Hematopoietic multipotent progenitor cell treated with erythropoietin and hydrocortisone succinate and interleukin-3 and kit ligand, for 4 days (in vitro differentiated cells): ENCODE measurements at regions not wholly inside any gene's neighbourhood (a gene's known extent, or its start where the extent isn't known, plus 50 kb on each side); places are given as distances from the start of the nearest gene placed in this dataset.
"Not testable (repeated sequence)": the region's sequence is repeated elsewhere in the genome, so short reads cannot be mapped to it uniquely, and the experiment has no call there.

Experiments used
- DNase-seq: peaks from one replicate; pipeline ENCODE4 v3.0.0-alpha.2; 2015

- DNase-seq = peak; percentile 5
Observed at GRCh38 chr5:40453689-40454088, 226.0 kb upstream of the PTGER4 start.

GRCh38 chr5:40452874-40453624 lies 226.7 kb upstream of the PTGER4 start:
- DNase-seq = no peak

GRCh38 chr5:40447438-40447837 lies 232.3 kb upstream of the PTGER4 start:
- DNase-seq = no peak

GRCh38 chr5:40446910-40447309 lies 232.8 kb upstream of the PTGER4 start:
- DNase-seq = no peak

- peak; percentile 29 for DNase-seq
Observed at GRCh38 chr5:40442346-40442745, 237.4 kb upstream of the PTGER4 start.

GRCh38 chr5:40441733-40442132 lies 238.0 kb upstream of the PTGER4 start:
- peak; percentile 3 for DNase-seq

GRCh38 chr5:40440746-40441145 lies 239.0 kb upstream of the PTGER4 start:
- no peak for DNase-seq

- peak; percentile 25 for DNase-seq
Observed at GRCh38 chr5:40439103-40439502, 240.6 kb upstream of the PTGER4 start.

GRCh38 chr5:40438646-40439045 lies 241.1 kb upstream of the PTGER4 start:
- not testable (repeated sequence) for DNase-seq

GRCh38 chr5:40437452-40437861 lies 242.3 kb upstream of the PTGER4 start:
- DNase-seq = peak; percentile 49

GRCh38 chr5:40436535-40437237 lies 243.0 kb upstream of the PTGER4 start:
- DNase-seq = peak; percentile 47

- DNase-seq = not testable (repeated sequence)
Observed at GRCh38 chr5:40435706-40436105, 244.0 kb upstream of the PTGER4 start.

- no peak for DNase-seq
Observed at GRCh38 chr5:40432836-40433235, 246.9 kb upstream of the PTGER4 start.

- DNase-seq = no peak
Observed at GRCh38 chr5:40431734-40432133, 248.0 kb upstream of the PTGER4 start.

GRCh38 chr5:40430101-40430710 lies 249.5 kb upstream of the PTGER4 start:
- no peak for DNase-seq

GRCh38 chr5:40429258-40430100 lies 250.2 kb upstream of the PTGER4 start:
- peak; percentile 81 for DNase-seq

- no peak for DNase-seq
Observed at GRCh38 chr5:40428815-40429214, 250.9 kb upstream of the PTGER4 start.

- DNase-seq = peak; percentile 63
Observed at GRCh38 chr5:40428126-40428525, 251.6 kb upstream of the PTGER4 start.

GRCh38 chr5:40417046-40417810 lies 262.5 kb upstream of the PTGER4 start:
- not testable (repeated sequence) for DNase-seq

GRCh38 chr5:40416588-40416987 lies 263.1 kb upstream of the PTGER4 start:
- DNase-seq = no peak

GRCh38 chr5:40416098-40416497 lies 263.6 kb upstream of the PTGER4 start:
- no peak for DNase-seq

- DNase-seq = no peak
Observed at GRCh38 chr5:40414922-40415321, 264.8 kb upstream of the PTGER4 start.
